ENCODE measurements at regions not wholly inside any gene's neighbourhood (a gene's known extent, or its start where the extent isn't known, plus 50 kb on each side); places are given as distances from the start of the nearest gene placed in this dataset.

DNA sequence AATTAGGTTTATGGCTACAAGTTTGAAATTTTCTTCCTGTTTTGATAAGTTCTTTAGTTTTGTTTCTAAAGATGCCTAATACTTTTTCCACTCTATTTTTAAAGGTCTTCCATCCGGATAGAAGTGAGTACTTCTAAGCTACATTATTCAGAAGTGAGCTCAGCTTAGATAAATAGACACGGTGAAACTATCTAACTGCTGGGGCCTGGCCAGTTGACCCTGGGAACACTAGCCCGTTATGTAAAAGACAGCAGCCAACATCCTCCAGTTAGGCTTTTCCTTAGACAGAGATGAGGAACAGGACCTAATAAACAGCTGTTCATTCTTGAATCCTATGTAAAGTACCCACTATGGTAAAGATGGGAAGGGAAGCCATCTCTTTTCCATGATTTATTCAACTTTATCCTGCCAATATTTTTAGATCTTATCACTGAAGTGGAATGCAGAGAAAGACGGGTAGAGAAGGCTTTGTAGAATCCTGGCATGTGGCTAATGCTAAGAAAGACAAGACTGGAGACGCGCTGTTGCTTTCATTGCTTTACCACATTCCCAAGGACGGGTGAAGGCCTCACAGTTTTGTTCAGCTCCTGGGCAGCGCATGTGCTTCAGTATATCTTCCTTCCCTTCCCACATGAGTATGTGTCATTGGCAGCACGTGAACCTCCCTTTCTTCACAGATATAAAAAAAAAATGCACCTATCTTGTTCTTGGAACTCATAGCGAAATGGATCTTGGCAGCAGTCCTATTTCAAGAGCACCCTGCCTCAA lies 340.0 kb upstream of the MEOX2 start:
- Histone ChIP-seq H3K4me1 (ENCODE audit: control insufficient read depth in 5 of 5, insufficient read depth in 5 of 5, low read length in 5 of 5) (peaks cover 1 to 55% (median 18%) of the 10 kb centered on the region in 5 donors), H3K4me3 (no peak overlapping the region), H3K9ac (ENCODE audit: insufficient read depth in 1 of 2, low read length in 2 of 2) (no peak overlapping the region), H3K36me3 (ENCODE audit: control insufficient read depth in 4 of 4, insufficient read depth in 4 of 4, low read length in 4 of 4) (no peaks in the 10 kb centered on the region), H3K9me3 (ENCODE audit: control insufficient read depth in 4 of 4, insufficient read depth in 3 of 4, low read length in 3 of 4) (no peaks in the 10 kb centered on the region), H3K27ac (ENCODE audit: low read depth in 1 of 2, low read length in 1 of 2) (peak overlapping the region; percentile 60 to 65), H3K27me3 (ENCODE audit: control insufficient read depth in 3 of 3, insufficient read depth in 3 of 3, low read length in 2 of 3) (no peaks in the 10 kb centered on the region)
- WGBS, 2 donors: 70 to 82% methylated on average over 10 of the region's 10 CpGs
- ATAC-seq (ENCODE audit: insufficient read depth, low FRiP score): no peak
- TF ChIP-seq, protein P1, sequence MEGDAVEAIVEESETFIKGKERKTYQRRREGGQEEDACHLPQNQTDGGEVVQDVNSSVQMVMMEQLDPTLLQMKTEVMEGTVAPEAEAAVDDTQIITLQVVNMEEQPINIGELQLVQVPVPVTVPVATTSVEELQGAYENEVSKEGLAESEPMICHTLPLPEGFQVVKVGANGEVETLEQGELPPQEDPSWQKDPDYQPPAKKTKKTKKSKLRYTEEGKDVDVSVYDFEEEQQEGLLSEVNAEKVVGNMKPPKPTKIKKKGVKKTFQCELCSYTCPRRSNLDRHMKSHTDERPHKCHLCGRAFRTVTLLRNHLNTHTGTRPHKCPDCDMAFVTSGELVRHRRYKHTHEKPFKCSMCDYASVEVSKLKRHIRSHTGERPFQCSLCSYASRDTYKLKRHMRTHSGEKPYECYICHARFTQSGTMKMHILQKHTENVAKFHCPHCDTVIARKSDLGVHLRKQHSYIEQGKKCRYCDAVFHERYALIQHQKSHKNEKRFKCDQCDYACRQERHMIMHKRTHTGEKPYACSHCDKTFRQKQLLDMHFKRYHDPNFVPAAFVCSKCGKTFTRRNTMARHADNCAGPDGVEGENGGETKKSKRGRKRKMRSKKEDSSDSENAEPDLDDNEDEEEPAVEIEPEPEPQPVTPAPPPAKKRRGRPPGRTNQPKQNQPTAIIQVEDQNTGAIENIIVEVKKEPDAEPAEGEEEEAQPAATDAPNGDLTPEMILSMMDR (IDR thresholded peaks at IDR 0.05; ENCODE audit: control extremely low read depth, extremely low read depth): no peak
- peak in 1 of 3 donors; percentile 34 for DNase-seq

DNA sequence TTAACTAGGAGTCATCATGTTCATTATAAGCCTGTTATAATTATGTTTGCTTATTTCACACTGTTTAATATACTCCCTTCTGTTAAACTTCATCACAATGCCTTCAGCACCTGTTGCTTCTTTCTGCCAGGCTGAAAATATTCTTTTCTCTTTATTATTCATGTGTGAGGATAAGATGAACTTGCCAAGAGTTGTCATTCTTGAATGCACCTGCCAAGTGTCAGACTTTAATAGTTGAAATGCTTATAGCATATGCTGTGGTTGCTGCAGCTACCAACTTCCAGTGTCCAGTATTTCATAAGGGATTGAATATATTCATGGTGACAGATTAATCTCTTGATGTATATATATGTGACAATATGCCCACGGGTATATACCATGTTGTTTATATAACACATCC lies 339.2 kb upstream of the MEOX2 start:
- H3K27me3 ChIP-seq (ENCODE audit: control insufficient read depth in 3 of 3, insufficient read depth in 3 of 3, low read length in 2 of 3): no peaks in the 10 kb centered on the region
- WGBS, 2 donors: 42 to 45% methylated on average over 1 of the region's 1 CpG
- H3K4me3 ChIP-seq: no peak overlapping the region
- no peaks in the 10 kb centered on the region for H3K36me3 ChIP-seq (ENCODE audit: control insufficient read depth in 4 of 4, insufficient read depth in 4 of 4, low read length in 4 of 4)
- no peaks in the 10 kb centered on the region for H3K9me3 ChIP-seq (ENCODE audit: control insufficient read depth in 4 of 4, insufficient read depth in 3 of 4, low read length in 3 of 4)
- H3K9ac ChIP-seq (ENCODE audit: insufficient read depth in 1 of 2, low read length in 2 of 2): no peak overlapping the region
- peaks cover 1 to 53% (median 18%) of the 10 kb centered on the region in 5 donors for H3K4me1 ChIP-seq (ENCODE audit: control insufficient read depth in 5 of 5, insufficient read depth in 5 of 5, low read length in 5 of 5)
- TF ChIP-seq, protein P1 (IDR thresholded peaks at IDR 0.05; ENCODE audit: control extremely low read depth, extremely low read depth): no peak
- no peak overlapping the region for H3K27ac ChIP-seq (ENCODE audit: low read depth in 1 of 2, low read length in 1 of 2)
- no peak for DNase-seq
- no peak for ATAC-seq (ENCODE audit: insufficient read depth, low FRiP score)

DNA sequence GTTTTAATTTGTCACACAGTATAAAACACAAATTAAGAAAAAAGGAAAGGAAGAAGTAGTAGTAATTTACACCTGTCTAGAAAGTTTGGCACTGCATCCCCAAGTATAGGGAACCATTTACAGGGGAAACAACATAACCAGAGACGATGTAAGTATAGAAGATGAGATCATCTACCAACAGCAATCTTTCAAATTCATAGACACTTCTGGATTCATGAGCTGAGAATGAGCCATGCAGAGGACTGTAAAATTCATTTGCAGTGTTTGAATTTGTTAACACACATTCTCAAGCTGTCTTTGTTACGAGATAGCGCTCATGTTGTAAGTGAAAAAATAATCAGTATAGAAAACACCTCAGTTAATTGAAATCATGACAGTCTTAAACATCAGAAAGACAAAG lies 337.0 kb upstream of the MEOX2 start:
- no peaks in the 10 kb centered on the region for H3K36me3 ChIP-seq (ENCODE audit: control insufficient read depth in 4 of 4, insufficient read depth in 4 of 4, low read length in 4 of 4)
- no peaks in the 10 kb centered on the region for H3K27me3 ChIP-seq (ENCODE audit: control insufficient read depth in 3 of 3, insufficient read depth in 3 of 3, low read length in 2 of 3)
- H3K27ac ChIP-seq (ENCODE audit: low read depth in 1 of 2, low read length in 1 of 2): no peak overlapping the region
- H3K4me3 ChIP-seq: no peak overlapping the region
- 84 to 89% methylated on average over 3 of the region's 3 CpGs for WGBS, 2 donors
- ATAC-seq (ENCODE audit: insufficient read depth, low FRiP score) (no peak), DNase-seq (no peak)
- no peaks in the 10 kb centered on the region for H3K9me3 ChIP-seq (ENCODE audit: control insufficient read depth in 4 of 4, insufficient read depth in 3 of 4, low read length in 3 of 4)
- no peak overlapping the region for H3K9ac ChIP-seq (ENCODE audit: insufficient read depth in 1 of 2, low read length in 2 of 2)
- TF ChIP-seq, protein P1 (IDR thresholded peaks at IDR 0.05; ENCODE audit: control extremely low read depth, extremely low read depth): no peak
- peaks cover 0 to 39% (median 12%) of the 10 kb centered on the region in 5 donors for H3K4me1 ChIP-seq (ENCODE audit: control insufficient read depth in 5 of 5, insufficient read depth in 5 of 5, low read length in 5 of 5)
